GM21447 (cell line): ENCODE measurements at regions not wholly inside any gene's neighbourhood (a gene's known extent, or its start where the extent isn't known, plus 50 kb on each side); places are given as distances from the start of the nearest gene placed in this dataset.

Source experiments
- ATAC-seq: cut with Tn5 transposase; IDR thresholded peaks from one replicate; pipeline ENCODE4 v1.9.1; 2021; ENCODE audit not compliant: unreplicated experiment

DNA sequence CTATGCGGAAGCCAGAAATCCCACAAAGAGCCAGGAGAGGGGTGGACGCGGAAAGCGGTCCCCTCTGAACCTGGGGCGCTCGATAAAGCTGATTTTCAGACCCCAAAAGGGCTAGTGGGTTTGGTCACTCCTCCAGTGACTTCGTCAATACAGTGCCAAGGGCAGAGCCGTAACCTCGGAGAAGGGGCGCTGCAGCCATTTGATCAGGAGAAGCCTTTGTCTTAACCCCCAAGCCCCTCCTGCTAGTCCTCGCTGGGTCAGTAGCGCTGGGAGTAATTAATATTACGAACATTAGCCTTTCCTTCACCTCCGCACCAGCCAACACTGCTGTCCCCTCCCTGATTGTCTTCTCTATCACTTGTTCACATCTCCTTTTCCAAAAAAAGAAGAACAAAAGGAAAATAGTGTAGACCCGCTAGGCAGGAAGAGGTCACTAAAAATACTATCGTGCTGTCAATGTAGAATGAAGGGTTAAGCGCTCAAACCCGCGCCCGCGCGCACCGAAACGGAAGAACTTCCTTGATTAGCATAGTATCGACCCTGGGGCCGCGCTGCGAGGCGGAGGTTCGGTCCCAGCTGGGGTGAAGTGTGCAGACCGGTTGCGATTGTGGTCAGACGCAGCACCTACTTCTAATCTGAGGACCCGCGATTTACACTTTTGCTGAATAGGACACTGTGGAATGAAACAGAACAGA is 63.2 kb upstream of the MAPRE2 start:
- peak; percentile 43 for ATAC-seq

DNA sequence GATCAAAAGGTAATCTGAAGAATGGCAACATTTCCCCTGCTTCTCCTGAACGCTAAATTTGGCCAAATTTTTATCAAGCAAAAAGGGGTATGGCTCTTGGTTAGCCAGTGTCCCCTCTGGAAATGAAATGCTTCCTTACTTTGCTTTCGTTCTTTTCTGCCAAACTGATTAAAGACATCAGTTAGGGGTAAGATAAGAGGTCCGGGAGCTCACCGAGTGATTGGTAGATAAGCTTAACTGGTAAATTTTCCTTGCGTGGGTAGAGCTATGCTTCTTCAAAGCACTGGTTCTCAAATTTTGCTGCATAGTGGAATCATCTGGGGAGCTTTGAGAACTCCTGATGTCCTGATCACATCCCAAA is 62.7 kb upstream of the MAPRE2 start:
- ATAC-seq, result no peak

DNA sequence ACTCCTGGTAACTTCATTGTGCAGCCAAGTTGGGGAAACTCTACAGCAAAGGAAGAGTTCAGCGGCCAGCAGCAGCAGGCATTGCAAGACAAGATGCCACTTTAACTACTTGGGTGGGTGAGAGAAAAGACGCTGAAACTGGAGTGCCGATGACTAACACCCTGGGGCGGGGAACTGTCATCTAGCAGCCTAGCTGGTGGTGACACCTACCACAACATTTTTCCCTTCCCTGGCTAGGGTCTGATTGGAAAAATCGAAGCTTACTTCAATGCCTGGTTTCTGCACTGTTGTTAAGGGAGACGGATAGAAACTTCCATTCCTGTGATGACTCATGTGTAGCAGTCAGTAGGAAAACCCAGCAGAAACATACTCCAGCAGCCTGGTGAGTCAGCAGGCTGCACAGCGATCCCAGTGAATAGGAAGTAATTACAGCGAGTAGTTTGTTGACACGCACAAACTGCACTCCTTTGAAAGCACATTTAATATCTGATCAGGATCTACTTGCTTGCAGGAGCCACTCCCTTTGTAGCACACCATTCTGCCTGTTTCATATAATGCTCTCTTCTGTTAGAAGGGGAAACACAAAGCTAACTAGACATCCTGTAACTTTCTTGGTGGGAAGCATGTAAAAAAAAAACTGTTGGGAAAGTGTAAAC is 62.1 kb upstream of the MAPRE2 start:
- peak; percentile 40 for ATAC-seq

DNA sequence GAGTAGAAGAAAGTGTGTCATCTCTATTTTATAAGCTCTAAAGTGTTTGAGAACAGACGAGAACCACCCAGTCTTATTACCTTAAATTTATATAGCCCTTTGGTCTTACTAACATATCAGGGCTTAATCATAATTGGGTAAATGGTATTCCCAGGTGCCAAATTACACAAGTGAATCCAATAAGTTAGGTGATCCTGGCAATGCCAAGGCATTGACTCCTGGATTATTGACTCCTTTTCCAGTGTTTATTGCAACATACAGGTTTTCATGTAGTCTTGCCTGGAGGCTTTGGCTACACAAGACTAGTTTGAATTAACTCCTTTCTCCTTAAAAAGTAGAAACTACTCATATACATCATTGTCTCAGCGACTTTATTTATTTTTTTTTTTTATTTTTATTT is 59.7 kb upstream of the MAPRE2 start:
- no peak for ATAC-seq

DNA sequence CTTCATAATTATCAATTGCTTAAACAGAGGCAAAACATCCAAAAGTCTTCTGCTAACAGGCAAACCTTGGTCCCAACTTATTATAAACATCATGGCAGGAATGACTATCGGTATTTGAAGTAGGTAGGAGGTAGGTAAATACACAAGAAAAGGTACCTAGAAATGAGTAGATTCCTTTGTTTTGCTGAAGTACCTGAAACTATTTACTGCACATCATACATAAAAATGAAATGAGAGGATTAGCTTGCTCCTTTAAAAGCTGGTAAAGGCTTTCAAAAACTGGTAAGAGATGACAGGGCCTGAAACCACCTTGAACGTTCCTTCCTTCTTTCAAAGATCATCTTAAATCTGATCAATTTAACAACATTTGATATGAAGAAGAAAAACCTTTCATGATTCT is 55.2 kb upstream of the MAPRE2 start:
- ATAC-seq, result no peak

DNA sequence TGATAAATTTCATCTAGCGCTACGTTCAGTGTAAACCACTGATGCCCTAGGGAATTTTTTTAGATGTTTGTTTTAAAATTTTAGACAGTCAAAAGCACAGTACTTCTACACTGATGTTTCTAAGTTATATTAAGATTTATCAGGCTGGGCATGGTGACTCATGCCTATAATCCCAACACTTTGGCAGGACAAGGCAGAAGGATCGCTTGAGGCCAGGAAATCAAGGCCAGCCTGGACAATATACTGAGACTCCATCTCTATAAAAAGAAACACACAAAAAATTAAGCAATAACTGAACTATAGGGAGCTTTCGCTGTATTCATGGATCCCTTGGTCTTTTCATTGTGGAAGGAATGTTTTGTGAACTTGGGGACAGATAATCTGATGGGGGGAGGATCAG is 50.6 kb upstream of the MAPRE2 start:
- ATAC-seq, result no peak

DNA sequence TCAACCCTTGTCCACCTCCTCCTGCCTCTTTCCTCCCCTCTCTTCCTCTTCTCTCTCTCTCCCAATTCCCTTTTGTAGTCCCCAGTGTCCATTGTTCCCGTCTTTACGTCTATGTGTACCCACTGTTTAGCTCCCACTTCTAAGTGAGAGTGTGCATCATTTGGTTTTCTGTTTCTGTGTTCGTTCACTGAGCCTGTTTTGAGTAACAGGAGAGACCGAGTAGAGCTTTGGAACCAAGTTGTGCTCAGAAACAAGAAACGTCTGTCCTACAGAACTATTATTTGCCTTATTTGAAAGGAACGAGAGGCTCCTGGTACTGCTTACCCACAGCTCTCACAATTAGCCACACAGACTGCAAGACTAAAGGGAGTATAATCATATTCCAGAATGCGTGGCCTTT is 50.1 kb upstream of the MAPRE2 start:
- no peak for ATAC-seq
